ENCODE measurements at regions not wholly inside any gene's neighbourhood (a gene's known extent, or its start where the extent isn't known, plus 50 kb on each side); places are given as distances from the start of the nearest gene placed in this dataset.
"Not testable (repeated sequence)": the region's sequence is repeated elsewhere in the genome, so short reads cannot be mapped to it uniquely, and the experiment has no call there.

GRCh38 chr7:114181280-114181679 is 233.3 kb upstream of the FOXP2 start:
- DNase-seq (ENCODE audit: low spot score): no peak

GRCh38 chr7:114180556-114181266 is 233.9 kb upstream of the FOXP2 start:
- DNase-seq (ENCODE audit: low spot score): no peak

- DNase-seq (ENCODE audit: low spot score): no peak
Measured at GRCh38 chr7:114175125-114175524, 239.5 kb upstream of the FOXP2 start.

- DNase-seq (ENCODE audit: low spot score): no peak
Measured at GRCh38 chr7:114173170-114173890, 241.3 kb upstream of the FOXP2 start.

- not testable (repeated sequence) for DNase-seq (ENCODE audit: low spot score)
Measured at GRCh38 chr7:114169389-114169788, 245.2 kb upstream of the FOXP2 start.

GRCh38 chr7:114160925-114161324 is 242.1 kb upstream of the PPP1R3A start:
- DNase-seq (ENCODE audit: low spot score): no peak

- DNase-seq (ENCODE audit: low spot score): no peak
Measured at GRCh38 chr7:114158854-114159253, 240.0 kb upstream of the PPP1R3A start.

GRCh38 chr7:114158275-114158674 is 239.5 kb upstream of the PPP1R3A start:
- DNase-seq (ENCODE audit: low spot score): no peak

GRCh38 chr7:114156178-114156577 is 237.4 kb upstream of the PPP1R3A start:
- DNase-seq (ENCODE audit: low spot score): no peak

GRCh38 chr7:114155116-114156110 is 236.6 kb upstream of the PPP1R3A start:
- DNase-seq (ENCODE audit: low spot score): no peak

- DNase-seq (ENCODE audit: low spot score): no peak
Measured at GRCh38 chr7:114153700-114154099, 234.9 kb upstream of the PPP1R3A start.

GRCh38 chr7:114152314-114152938 is 233.6 kb upstream of the PPP1R3A start:
- no peak for DNase-seq (ENCODE audit: low spot score)

GRCh38 chr7:114151777-114152176 is 233.0 kb upstream of the PPP1R3A start:
- DNase-seq (ENCODE audit: low spot score): no peak

GRCh38 chr7:114150689-114151088 is 231.9 kb upstream of the PPP1R3A start:
- DNase-seq (ENCODE audit: low spot score): no peak

GRCh38 chr7:114148779-114149178 is 230.0 kb upstream of the PPP1R3A start:
- no peak for DNase-seq (ENCODE audit: low spot score)

- no peak for DNase-seq (ENCODE audit: low spot score)
Measured at GRCh38 chr7:114141415-114141814, 222.6 kb upstream of the PPP1R3A start.

- no peak for DNase-seq (ENCODE audit: low spot score)
Measured at GRCh38 chr7:114140561-114140960, 221.8 kb upstream of the PPP1R3A start.

- not testable (repeated sequence) for DNase-seq (ENCODE audit: low spot score)
Measured at GRCh38 chr7:114139690-114140089, 220.9 kb upstream of the PPP1R3A start.

GRCh38 chr7:114138587-114138986 is 219.8 kb upstream of the PPP1R3A start:
- no peak for DNase-seq (ENCODE audit: low spot score)

- no peak for DNase-seq (ENCODE audit: low spot score)
Measured at GRCh38 chr7:114133717-114134116, 214.9 kb upstream of the PPP1R3A start.

GRCh38 chr7:114130866-114131265 is 212.1 kb upstream of the PPP1R3A start:
- no peak for DNase-seq (ENCODE audit: low spot score)

GRCh38 chr7:114128880-114129279 is 210.1 kb upstream of the PPP1R3A start:
- no peak for DNase-seq (ENCODE audit: low spot score)

Measured in mucosa of gallbladder (tissue), 1 donor.